ENCODE measurements at regions not wholly inside any gene's neighbourhood (a gene's known extent, or its start where the extent isn't known, plus 50 kb on each side); places are given as distances from the start of the nearest gene placed in this dataset.

GRCh38 chr15:100762913-100763834, 116.5 kb upstream of the ALDH1A3 start:
- H3K4me1 Mint-ChIP-seq (ENCODE audit: low read depth, unreplicated experiment): peaks cover 11% of the 10 kb centered on the region
- H3K27ac Mint-ChIP-seq (ENCODE audit: unreplicated experiment): no peak overlapping the region
- Histone ChIP-seq H3K27ac (ENCODE audit: low read depth, low read length) (no peak overlapping the region), H3K27me3 (ENCODE audit: insufficient read depth, low read length) (no peaks in the 10 kb centered on the region), H3K4me2 (ENCODE audit: low read length) (no peak overlapping the region), H2AFZ (ENCODE audit: low read depth, low read length) (peak overlapping the region; percentile 30), H3K79me2 (ENCODE audit: insufficient read depth, low read length) (no peaks in the 10 kb centered on the region), H3K4me1 (ENCODE audit: insufficient read depth, low read length) (peaks cover 22% of the 10 kb centered on the region), H3K9me3 (ENCODE audit: insufficient read depth, low read depth, low read length) (no peaks in the 10 kb centered on the region), H3K36me3 (ENCODE audit: insufficient read depth, low read length) (no peaks in the 10 kb centered on the region), H3K9ac (ENCODE audit: low read length) (no peak overlapping the region), H3K4me3 (ENCODE audit: insufficient read depth, low read depth, low read length) (no peak overlapping the region), H4K20me1 (ENCODE audit: insufficient read depth, low read length) (no peaks in the 10 kb centered on the region)
- DNase-seq (ENCODE audit: low read depth) (no peak), FAIRE-seq (no peak)
- H3K4me3 Mint-ChIP-seq (ENCODE audit: unreplicated experiment): no peak overlapping the region
- no peaks in the 10 kb centered on the region for H3K36me3 Mint-ChIP-seq (ENCODE audit: low read depth, unreplicated experiment)
- H3K9me3 Mint-ChIP-seq (ENCODE audit: unreplicated experiment): no peaks in the 10 kb centered on the region
- H3K27me3 Mint-ChIP-seq (ENCODE audit: low read depth, unreplicated experiment): peaks cover 24% of the 10 kb centered on the region
- no peak for TF ChIP-seq EZH2 (IDR thresholded peaks at IDR 0.05; ENCODE audit: insufficient read depth, low read length)
- no peak for TF ChIP-seq CTCF (IDR thresholded peaks at IDR 0.05; ENCODE audit: insufficient read depth, low read depth, low read length)

- Histone ChIP-seq H3K9ac (ENCODE audit: low read length) (no peak overlapping the region), H3K36me3 (ENCODE audit: insufficient read depth, low read length) (no peaks in the 10 kb centered on the region), H3K79me2 (ENCODE audit: insufficient read depth, low read length) (no peaks in the 10 kb centered on the region), H3K4me1 (ENCODE audit: insufficient read depth, low read length) (peaks cover 20% of the 10 kb centered on the region), H3K27me3 (ENCODE audit: insufficient read depth, low read length) (no peaks in the 10 kb centered on the region), H3K4me3 (ENCODE audit: insufficient read depth, low read depth, low read length) (no peak overlapping the region), H3K4me2 (ENCODE audit: low read length) (no peak overlapping the region), H3K27ac (ENCODE audit: low read depth, low read length) (no peak overlapping the region), H4K20me1 (ENCODE audit: insufficient read depth, low read length) (no peaks in the 10 kb centered on the region), H3K9me3 (ENCODE audit: insufficient read depth, low read depth, low read length) (no peaks in the 10 kb centered on the region), H2AFZ (ENCODE audit: low read depth, low read length) (peak overlapping the region; percentile 30)
- Mint-ChIP-seq H3K36me3 (ENCODE audit: low read depth, unreplicated experiment) (no peaks in the 10 kb centered on the region), H3K4me3 (ENCODE audit: unreplicated experiment) (no peak overlapping the region), H3K27ac (ENCODE audit: unreplicated experiment) (no peak overlapping the region), H3K27me3 (ENCODE audit: low read depth, unreplicated experiment) (peaks cover 28% of the 10 kb centered on the region), H3K4me1 (ENCODE audit: low read depth, unreplicated experiment) (peaks cover 11% of the 10 kb centered on the region), H3K9me3 (ENCODE audit: unreplicated experiment) (no peaks in the 10 kb centered on the region)
- DNase-seq (ENCODE audit: low read depth) (no peak), FAIRE-seq (no peak)
- TF ChIP-seq CTCF (IDR thresholded peaks at IDR 0.05; ENCODE audit: insufficient read depth, low read depth, low read length) (no peak), EZH2 (IDR thresholded peaks at IDR 0.05; ENCODE audit: insufficient read depth, low read length) (no peak)
These were observed 115.5 kb upstream of the ALDH1A3 start for GRCh38 chr15:100763835-100764750.
